ENCODE measurements at regions not wholly inside any gene's neighbourhood (a gene's known extent, or its start where the extent isn't known, plus 50 kb on each side); places are given as distances from the start of the nearest gene placed in this dataset.

GRCh38 chr2:66340521-66340920 is 94.4 kb upstream of the MEIS1 start:
- no peak for ATAC-seq
- intact Hi-C loops (cut with DNase I) = no loop called here
- no peaks in the 10 kb centered on the region for H3K9me3 ChIP-seq
- no peak for DNase-seq
- no peak overlapping the region for H3K27ac ChIP-seq
- no peaks in the 10 kb centered on the region for H3K4me1 ChIP-seq
- no peaks in the 10 kb centered on the region for H3K36me3 ChIP-seq
- no peak overlapping the region for H3K4me3 ChIP-seq
- no peak for TF ChIP-seq CTCF (IDR thresholded peaks at IDR 0.05)
- no peaks in the 10 kb centered on the region for H3K27me3 ChIP-seq

GRCh38 chr2:66334237-66335029 is 100.5 kb upstream of the MEIS1 start:
- H3K27me3 ChIP-seq = no peaks in the 10 kb centered on the region
- TF ChIP-seq CTCF (IDR thresholded peaks at IDR 0.05) = no peak
- H3K4me3 ChIP-seq = no peak overlapping the region
- no peaks in the 10 kb centered on the region for H3K4me1 ChIP-seq
- no peak for ATAC-seq
- no peak overlapping the region for H3K27ac ChIP-seq
- intact Hi-C loops (cut with DNase I) = no loop called here
- no peaks in the 10 kb centered on the region for H3K36me3 ChIP-seq
- no peaks in the 10 kb centered on the region for H3K9me3 ChIP-seq
- DNase-seq = no peak

- Histone ChIP-seq H3K27ac (no peak overlapping the region), H3K9me3 (no peaks in the 10 kb centered on the region), H3K27me3 (no peaks in the 10 kb centered on the region), H3K36me3 (no peaks in the 10 kb centered on the region), H3K4me3 (no peak overlapping the region), H3K4me1 (no peaks in the 10 kb centered on the region)
- intact Hi-C loops (cut with DNase I) = no loop called here
- ATAC-seq = no peak
- DNase-seq = no peak
- TF ChIP-seq CTCF (IDR thresholded peaks at IDR 0.05) = no peak
These were observed 103.7 kb upstream of the MEIS1 start for GRCh38 chr2:66331176-66331575.

- Histone ChIP-seq H3K27me3 (peaks cover 6% of the 10 kb centered on the region), H3K36me3 (no peaks in the 10 kb centered on the region), H3K9me3 (no peaks in the 10 kb centered on the region), H3K4me3 (no peak overlapping the region), H3K27ac (no peak overlapping the region), H3K4me1 (no peaks in the 10 kb centered on the region)
- no peak for ATAC-seq
- TF ChIP-seq CTCF (IDR thresholded peaks at IDR 0.05) = no peak
- DNase-seq = no peak
- intact Hi-C loops (cut with DNase I) = no loop called here
These were observed 105.8 kb upstream of the MEIS1 start for GRCh38 chr2:66329081-66329605.

GRCh38 chr2:66327066-66327740 is 107.7 kb upstream of the MEIS1 start:
- H3K4me1 ChIP-seq = no peaks in the 10 kb centered on the region
- no peak overlapping the region for H3K4me3 ChIP-seq
- no peaks in the 10 kb centered on the region for H3K9me3 ChIP-seq
- no peak for TF ChIP-seq CTCF (IDR thresholded peaks at IDR 0.05)
- no peak overlapping the region for H3K27ac ChIP-seq
- no peak for DNase-seq
- intact Hi-C loops (cut with DNase I) = no loop called here
- ATAC-seq = no peak
- no peaks in the 10 kb centered on the region for H3K36me3 ChIP-seq
- H3K27me3 ChIP-seq = peaks cover 6% of the 10 kb centered on the region

Data from upper lobe of right lung (tissue), 1 donor.